HepG2 (cell line): ENCODE measurements at regions not wholly inside any gene's neighbourhood (a gene's known extent, or its start where the extent isn't known, plus 50 kb on each side); places are given as distances from the start of the nearest gene placed in this dataset.

Experiments
- ATAC-seq: fragments of 200-7000 bp; cut with Tn5 transposase; 3 replicates; pipeline ENCODE4 v1.9.1; 2020; ENCODE audit warnings: mild to moderate bottlenecking, moderate library complexity
- BruUV-seq: library from RNA; stranded (reverse); fragments of 400-500 nt; replicated peaks from 2 replicates; lab custom pipeline; 2021; lab: Mats Ljungman, UMichigan
- CTCF ChIA-PET: fragments of 300-600 bp; formaldehyde crosslinking; extraction: SDS; loops from one replicate; lab custom pipeline; 2021; ENCODE audit warnings: low total read pairs, inconsistent platforms, low intra/inter-chr PET ratio; lab: Yijun Ruan, JAX
- POLR2A ChIA-PET: fragments of 350-600 bp; sonication (Branson Sonifier 250); formaldehyde crosslinking; loops from one replicate; lab custom pipeline; 2020; ENCODE audit warnings: antibody characterized with exemption, inconsistent platforms; lab: Yijun Ruan, JAX
- DNase-seq: peaks from one replicate; pipeline ENCODE4 v3.0.0-alpha.2; 2015; ENCODE audit warnings: low spot score
- FAIRE-seq: peaks from 3 replicates; lab custom pipeline; 2011; peaks lifted over from hg19 to GRCh38; lab: Jason Lieb, UNC
- H2AFZ ChIP-seq: one replicate; pipeline ENCODE4 v1.6.1; 2011; ENCODE audit warnings: low read length, inconsistent platforms
- H3K27ac ChIP-seq: fragments of 300-600 bp; 3 replicates; pipeline ENCODE4 v1.8.0; 2011; ENCODE audit warnings: mixed run types, mild to moderate bottlenecking, mixed read lengths, low read length, inconsistent platforms; ENCODE audit not compliant: insufficient read depth; ENCODE audit errors: extremely low read length
- H3K27me3 ChIP-seq, 2 experiments: fragments of 200-600 bp in 1 of 2; 2 replicates in 1 of 2; 3 replicates in 1 of 2; pipeline versions ENCODE4 v1.6.0 to v1.8.0; 2011; ENCODE audit warnings: low read length in 2 of 2, mild to moderate bottlenecking in 2 of 2, moderate library complexity in 2 of 2, inconsistent platforms in 1 of 2; ENCODE audit not compliant: insufficient read depth in 2 of 2, control insufficient read depth in 1 of 2
- H3K36me3 ChIP-seq, 2 experiments: fragments of 200-600 bp in 1 of 2; replicated peaks in 1 of 2; 2 replicates in 1 of 2; 3 replicates in 1 of 2; pipeline versions ENCODE4 v1.5.1 to v1.8.0; 2011; ENCODE audit warnings: low read length in 2 of 2, inconsistent platforms in 1 of 2; ENCODE audit not compliant: insufficient read depth in 2 of 2, control insufficient read depth in 1 of 2
- H3K4me1 ChIP-seq: 2 replicates; pipeline ENCODE4 v1.5.1; 2012; ENCODE audit warnings: low read length, inconsistent platforms; ENCODE audit not compliant: insufficient read depth
- H3K4me2 ChIP-seq: 2 replicates; pipeline ENCODE4 v1.6.0; 2011; ENCODE audit warnings: low read depth, low read length, inconsistent platforms
- H3K4me3 ChIP-seq, 3 experiments: fragments of 200-600 bp in 1 of 3; sonication (generic), shearing (Covaris generic) in 1 of 3; replicated peaks in 1 of 3; 2 replicates each; pipeline ENCODE4 v1.5.1; 2011 to 2016; ENCODE audit warnings: low read length in 3 of 3, inconsistent platforms in 2 of 3, low read depth in 2 of 3, mild to moderate bottlenecking in 2 of 3, control low read depth in 1 of 3, mixed read lengths in 1 of 3; ENCODE audit not compliant: insufficient read depth in 1 of 3
- H3K79me2 ChIP-seq: one replicate; pipeline ENCODE4 v1.6.1; 2011; ENCODE audit warnings: low read length, inconsistent platforms; ENCODE audit not compliant: insufficient read depth
- H3K9ac ChIP-seq: 2 replicates; pipeline ENCODE4 v1.6.0; 2011; ENCODE audit warnings: mild to moderate bottlenecking, low read depth, low read length, inconsistent platforms; ENCODE audit not compliant: insufficient read depth
- H3K9me3 ChIP-seq: 2 replicates; pipeline ENCODE4 v1.5.1; 2012; ENCODE audit warnings: mild to moderate bottlenecking, low read length
- H4K20me1 ChIP-seq: 2 replicates; pipeline ENCODE4 v1.6.0; 2011; ENCODE audit warnings: inconsistent platforms, mild to moderate bottlenecking, low read length, moderate library complexity; ENCODE audit not compliant: insufficient read depth
- ATAD3A ChIP-seq: sonication (generic); formaldehyde crosslinking; IDR thresholded peaks from 2 replicates; pipeline ENCODE4 v1.4.0; 2020; ENCODE audit warnings: missing genetic modification reagents
- GABPB1 ChIP-seq: IDR thresholded peaks from 2 replicates; pipeline ENCODE4 v1.6.1; 2016; ENCODE audit warnings: mild to moderate bottlenecking, missing genetic modification reagents, moderate library complexity, missing compliant biosample characterization
- HOXD1 ChIP-seq: sonication (generic); formaldehyde crosslinking; IDR thresholded peaks from 2 replicates; pipeline ENCODE4 v1.5.0; 2020; ENCODE audit warnings: missing genetic modification reagents
- IKZF1 ChIP-seq: fragments of 450-650 bp; IDR thresholded peaks from 2 replicates; pipeline ENCODE4 v1.7.1; 2016
- MEIS1 ChIP-seq: sonication (generic); formaldehyde crosslinking; IDR thresholded peaks from 2 replicates; pipeline ENCODE4 v1.9.0; 2021; ENCODE audit warnings: mild to moderate bottlenecking, missing genetic modification reagents, moderate library complexity, borderline replicate concordance
- NPAS2 ChIP-seq: sonication (generic); formaldehyde crosslinking; IDR thresholded peaks from 2 replicates; pipeline ENCODE4 v1.8.0; 2022; ENCODE audit warnings: mild to moderate bottlenecking, missing genetic modification reagents, borderline replicate concordance
- POGK ChIP-seq: sonication (generic); formaldehyde crosslinking; conservative IDR thresholded peaks from 2 replicates; pipeline ENCODE4 v1.8.0; 2022; ENCODE audit warnings: mild to moderate bottlenecking, moderate library complexity, missing genetic modification reagents
- SP140L ChIP-seq: sonication (generic); formaldehyde crosslinking; IDR thresholded peaks from 2 replicates; pipeline ENCODE4 v1.4.0; 2020; ENCODE audit warnings: missing genetic modification reagents, borderline replicate concordance
- SP5 ChIP-seq: IDR thresholded peaks from 2 replicates; pipeline ENCODE4 v1.6.1; 2016; ENCODE audit warnings: low read depth, borderline replicate concordance
- YEATS4 ChIP-seq: sonication (generic); formaldehyde crosslinking; IDR thresholded peaks from 2 replicates; pipeline ENCODE4 v1.4.0; 2020; ENCODE audit warnings: missing genetic modification reagents, borderline replicate concordance
- ZFAT ChIP-seq: sonication (generic); formaldehyde crosslinking; conservative IDR thresholded peaks from 2 replicates; pipeline ENCODE4 v1.8.1; 2023; ENCODE audit warnings: missing genetic modification reagents, inconsistent platforms
- ZNF570 ChIP-seq: sonication (generic); formaldehyde crosslinking; IDR thresholded peaks from 2 replicates; pipeline ENCODE4 v1.4.0; 2020; ENCODE audit warnings: mild to moderate bottlenecking, missing genetic modification reagents, borderline replicate concordance
- ZNF761 ChIP-seq: sonication (generic); formaldehyde crosslinking; conservative IDR thresholded peaks from 2 replicates; pipeline ENCODE4 v1.4.0; 2020; ENCODE audit warnings: mild to moderate bottlenecking, missing genetic modification reagents
- WGBS: methylation state at CpG from one replicate; pipeline ENCODE4 v1.1.6; 2017; ENCODE audit warnings: low lambda C conversion rate; 5-methylcytosine and 5-hydroxymethylcytosine counted together
- in situ Hi-C: cut with HindIII; loops from 2 replicates; pipeline ENCODE4 v1.10.0; 2017; ENCODE audit warnings: low pct_unique_long_range_greater_than_20kb; ENCODE audit not compliant: extremely low pct_ligation_motif_present
- intact Hi-C: fragments of 100-400 bp; cut with micrococcal nuclease; formaldehyde crosslinking; loops from one replicate; pipeline ENCODE4 v1.10.0; 2022; ENCODE audit not compliant: unreplicated experiment
- TF ChIP-seq, protein P1 (sequence below): sonication (generic); formaldehyde crosslinking; IDR thresholded peaks from 2 replicates; pipeline ENCODE4 v1.8.1; 2023; ENCODE audit warnings: mild to moderate bottlenecking, moderate library complexity, missing genetic modification reagents
- TF ChIP-seq, protein P2 (sequence below): sonication (generic); formaldehyde crosslinking; IDR thresholded peaks from 2 replicates; pipeline ENCODE4 v1.4.0; 2020; ENCODE audit warnings: missing genetic modification reagents, borderline replicate concordance

DNA sequence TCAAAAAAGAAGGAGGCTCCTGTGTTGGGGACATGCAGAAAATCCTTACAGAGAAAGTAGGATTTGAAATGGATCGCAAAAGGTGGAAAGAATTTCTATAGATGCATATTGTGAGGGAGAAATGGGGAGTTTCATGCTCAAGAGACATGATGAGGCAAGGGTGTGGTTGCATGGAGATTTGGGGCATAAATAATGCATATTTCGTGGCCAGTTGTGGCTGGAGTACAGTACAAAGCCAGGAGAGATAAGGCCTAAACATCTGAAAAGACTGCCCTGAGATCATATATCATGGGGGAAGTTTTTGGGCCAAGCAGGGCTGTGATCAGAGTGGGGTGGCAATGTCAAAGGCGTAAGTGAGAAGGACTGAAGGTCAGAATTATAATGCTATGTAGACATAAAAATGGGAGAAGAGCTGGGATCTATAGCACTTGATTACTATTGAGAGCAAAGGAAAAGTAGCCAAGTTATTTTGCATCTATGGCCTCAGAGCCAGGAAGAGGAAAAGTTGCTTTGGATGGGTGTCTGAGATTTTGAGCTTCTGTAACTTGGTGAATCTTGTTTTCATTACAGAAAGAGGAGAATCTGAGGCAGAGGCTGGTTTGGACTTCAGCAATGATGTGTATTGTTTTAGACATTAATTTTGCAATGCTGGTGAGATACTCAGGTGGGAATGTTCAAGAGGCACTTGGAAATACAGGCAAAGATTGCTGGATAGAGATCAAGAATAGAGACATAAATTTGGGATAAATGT, 166.6 kb downstream of the INHBA start (continued):
- TF ChIP-seq, protein P1, sequence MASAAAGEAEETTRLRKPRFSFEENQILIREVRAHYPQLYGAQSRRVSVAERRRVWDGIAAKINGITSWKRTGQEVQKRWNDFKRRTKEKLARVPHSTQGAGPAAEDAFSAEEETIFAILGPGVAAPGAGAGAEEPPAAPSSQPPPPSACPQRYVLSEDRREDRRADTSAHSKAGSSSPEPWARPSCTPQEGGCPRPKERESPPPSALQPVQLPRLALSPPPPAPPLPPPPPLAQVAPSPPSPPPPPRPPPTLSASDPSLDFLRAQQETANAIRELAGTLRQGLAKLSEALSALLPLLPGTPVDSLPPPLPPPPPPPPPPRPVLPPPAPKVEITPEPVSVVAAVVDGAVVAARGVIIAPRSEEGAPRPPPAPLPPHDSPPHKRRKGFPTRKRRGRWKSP (CRISPR knock-in tag), result no peak
- no peak for TF ChIP-seq YEATS4 (CRISPR knock-in tag)
- TF ChIP-seq ZFAT, result no peak

DNA sequence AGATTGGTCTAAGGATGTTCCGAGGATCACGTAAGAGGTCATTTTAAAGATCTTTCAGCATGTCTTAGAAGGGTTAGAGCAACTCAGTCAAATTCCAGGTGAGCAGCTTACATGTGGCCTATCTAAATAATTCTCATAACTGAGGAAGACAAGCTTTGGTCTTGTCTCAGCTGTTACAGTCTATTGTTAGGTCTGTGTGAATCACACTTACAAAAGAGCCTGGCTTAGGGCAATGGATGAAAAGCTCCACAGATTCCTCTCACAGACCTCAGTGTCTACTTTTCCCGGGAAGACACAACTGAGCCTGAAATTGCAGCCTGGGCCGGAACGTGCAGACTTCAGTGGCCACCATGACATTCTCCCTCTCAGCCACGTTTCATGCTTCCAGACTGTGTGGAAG, 173.1 kb downstream of the INHBA start:
- FAIRE-seq, result no peak
- no peaks in the 10 kb centered on the region for H4K20me1 ChIP-seq
- POLR2A ChIA-PET, result no interaction called here

More for the DNA sequence above, 173.1 kb downstream of the INHBA start:
- CTCF ChIA-PET, result no interaction called here
- no peaks in the 10 kb centered on the region for H3K27me3 ChIP-seq
- DNase-seq (no peak), ATAC-seq (no peak)
- in situ Hi-C loops (no loop called here), intact Hi-C loops (no loop called here)
- BruUV-seq, result no TSS peak
- H3K4me2 ChIP-seq, result no peak overlapping the region
- TF ChIP-seq MEIS1 (no peak), GABPB1 (CRISPR knock-in tag) (no peak), ATAD3A (CRISPR knock-in tag) (no peak), IKZF1 (no peak), NPAS2 (no peak), SP5 (CRISPR knock-in tag) (no peak), POGK (CRISPR knock-in tag) (no peak), HOXD1 (CRISPR knock-in tag) (no peak), ZNF761 (no peak), ZNF570 (CRISPR knock-in tag) (no peak), SP140L (CRISPR knock-in tag) (no peak)
- TF ChIP-seq, protein P2, sequence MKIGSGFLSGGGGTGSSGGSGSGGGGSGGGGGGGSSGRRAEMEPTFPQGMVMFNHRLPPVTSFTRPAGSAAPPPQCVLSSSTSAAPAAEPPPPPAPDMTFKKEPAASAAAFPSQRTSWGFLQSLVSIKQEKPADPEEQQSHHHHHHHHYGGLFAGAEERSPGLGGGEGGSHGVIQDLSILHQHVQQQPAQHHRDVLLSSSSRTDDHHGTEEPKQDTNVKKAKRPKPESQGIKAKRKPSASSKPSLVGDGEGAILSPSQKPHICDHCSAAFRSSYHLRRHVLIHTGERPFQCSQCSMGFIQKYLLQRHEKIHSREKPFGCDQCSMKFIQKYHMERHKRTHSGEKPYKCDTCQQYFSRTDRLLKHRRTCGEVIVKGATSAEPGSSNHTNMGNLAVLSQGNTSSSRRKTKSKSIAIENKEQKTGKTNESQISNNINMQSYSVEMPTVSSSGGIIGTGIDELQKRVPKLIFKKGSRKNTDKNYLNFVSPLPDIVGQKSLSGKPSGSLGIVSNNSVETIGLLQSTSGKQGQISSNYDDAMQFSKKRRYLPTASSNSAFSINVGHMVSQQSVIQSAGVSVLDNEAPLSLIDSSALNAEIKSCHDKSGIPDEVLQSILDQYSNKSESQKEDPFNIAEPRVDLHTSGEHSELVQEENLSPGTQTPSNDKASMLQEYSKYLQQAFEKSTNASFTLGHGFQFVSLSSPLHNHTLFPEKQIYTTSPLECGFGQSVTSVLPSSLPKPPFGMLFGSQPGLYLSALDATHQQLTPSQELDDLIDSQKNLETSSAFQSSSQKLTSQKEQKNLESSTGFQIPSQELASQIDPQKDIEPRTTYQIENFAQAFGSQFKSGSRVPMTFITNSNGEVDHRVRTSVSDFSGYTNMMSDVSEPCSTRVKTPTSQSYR, result no peak
- no peak overlapping the region for H3K27ac ChIP-seq
- no peak overlapping the region for H3K9ac ChIP-seq
- no peaks in the 10 kb centered on the region for H3K4me1 ChIP-seq
- peaks cover 71% of the 10 kb centered on the region for H3K9me3 ChIP-seq
- H3K79me2 ChIP-seq, result no peaks in the 10 kb centered on the region
- WGBS, result 55% methylated on average over 5 of the region's 6 CpGs
- no peak overlapping the region for H3K4me3 ChIP-seq
- no peaks in the 10 kb centered on the region for H3K36me3 ChIP-seq
- H2AFZ ChIP-seq, result no peak overlapping the region
